HL-60 (cell line): ENCODE measurements at regions not wholly inside any gene's neighbourhood (a gene's known extent, or its start where the extent isn't known, plus 50 kb on each side); places are given as distances from the start of the nearest gene placed in this dataset.

Experiments used
- DNase-seq, 2 experiments: peaks; one replicate each; pipeline ENCODE4 v3.0.0-alpha.2; 2010 to 2020; ENCODE audit warnings: low read depth in 1 of 2, low spot score in 1 of 2
- H3K27ac ChIP-seq: fragments of 250-450 bp; sonication (Bioruptor Pico); replicated peaks from 2 replicates; pipeline ENCODE4 v1.5.1; 2020; ENCODE audit warnings: mild to moderate bottlenecking, moderate library complexity
- H3K27me3 ChIP-seq: fragments of 250-450 bp; sonication (Bioruptor Pico); 2 replicates; pipeline ENCODE4 v1.5.1; 2021; ENCODE audit warnings: mild to moderate bottlenecking, moderate library complexity; ENCODE audit not compliant: insufficient read depth, poor library complexity, severe bottlenecking
- H3K4me3 ChIP-seq: replicated peaks from 2 replicates; pipeline ENCODE4 v1.5.1; 2011; ENCODE audit warnings: mild to moderate bottlenecking, control low read depth, low read length; ENCODE audit not compliant: insufficient read depth
- GABPA ChIP-seq: IDR thresholded peaks from 2 replicates; pipeline ENCODE4 v1.6.1; 2012; ENCODE audit warnings: low read depth
- POLR2AphosphoS5 ChIP-seq: IDR thresholded peaks from 2 replicates; pipeline ENCODE4 v1.6.1; 2012; ENCODE audit warnings: low read depth
- SPI1 ChIP-seq: IDR thresholded peaks from 2 replicates; pipeline ENCODE4 v1.6.1; 2012; ENCODE audit warnings: low read depth, mild to moderate bottlenecking, borderline replicate concordance
- TF ChIP-seq, protein P1 (sequence below): IDR thresholded peaks from 2 replicates; pipeline ENCODE4 v1.6.1; 2012; ENCODE audit warnings: low read depth; ENCODE audit not compliant: insufficient replicate concordance
- TF ChIP-seq, protein P2 (sequence below): IDR thresholded peaks from one replicate; pipeline ENCODE4 v1.5.1; 2011; ENCODE audit warnings: low read length, control low read depth, inconsistent platforms; ENCODE audit not compliant: insufficient read depth

DNA sequence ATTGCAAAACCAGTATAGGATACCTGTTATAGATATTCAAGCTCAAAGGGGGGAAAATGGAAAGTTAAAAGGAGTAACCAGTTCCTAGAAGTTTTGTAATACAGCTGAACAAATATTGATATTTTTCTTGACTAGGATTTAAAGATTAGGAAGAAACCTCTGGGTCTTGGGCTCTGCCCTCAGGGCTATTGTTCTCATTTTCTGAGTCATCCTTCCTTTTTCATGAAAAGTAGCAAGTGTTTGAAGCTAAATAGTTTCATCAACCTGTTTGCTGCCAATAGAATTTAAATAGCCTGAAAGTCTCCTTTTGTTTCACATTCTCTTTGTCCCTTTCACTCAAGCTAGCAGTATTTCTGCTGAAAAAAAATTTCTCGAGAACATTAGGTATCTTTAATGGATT is 1061.1 kb upstream of the GHITM start:
- no peak for DNase-seq
- TF ChIP-seq, protein P1, sequence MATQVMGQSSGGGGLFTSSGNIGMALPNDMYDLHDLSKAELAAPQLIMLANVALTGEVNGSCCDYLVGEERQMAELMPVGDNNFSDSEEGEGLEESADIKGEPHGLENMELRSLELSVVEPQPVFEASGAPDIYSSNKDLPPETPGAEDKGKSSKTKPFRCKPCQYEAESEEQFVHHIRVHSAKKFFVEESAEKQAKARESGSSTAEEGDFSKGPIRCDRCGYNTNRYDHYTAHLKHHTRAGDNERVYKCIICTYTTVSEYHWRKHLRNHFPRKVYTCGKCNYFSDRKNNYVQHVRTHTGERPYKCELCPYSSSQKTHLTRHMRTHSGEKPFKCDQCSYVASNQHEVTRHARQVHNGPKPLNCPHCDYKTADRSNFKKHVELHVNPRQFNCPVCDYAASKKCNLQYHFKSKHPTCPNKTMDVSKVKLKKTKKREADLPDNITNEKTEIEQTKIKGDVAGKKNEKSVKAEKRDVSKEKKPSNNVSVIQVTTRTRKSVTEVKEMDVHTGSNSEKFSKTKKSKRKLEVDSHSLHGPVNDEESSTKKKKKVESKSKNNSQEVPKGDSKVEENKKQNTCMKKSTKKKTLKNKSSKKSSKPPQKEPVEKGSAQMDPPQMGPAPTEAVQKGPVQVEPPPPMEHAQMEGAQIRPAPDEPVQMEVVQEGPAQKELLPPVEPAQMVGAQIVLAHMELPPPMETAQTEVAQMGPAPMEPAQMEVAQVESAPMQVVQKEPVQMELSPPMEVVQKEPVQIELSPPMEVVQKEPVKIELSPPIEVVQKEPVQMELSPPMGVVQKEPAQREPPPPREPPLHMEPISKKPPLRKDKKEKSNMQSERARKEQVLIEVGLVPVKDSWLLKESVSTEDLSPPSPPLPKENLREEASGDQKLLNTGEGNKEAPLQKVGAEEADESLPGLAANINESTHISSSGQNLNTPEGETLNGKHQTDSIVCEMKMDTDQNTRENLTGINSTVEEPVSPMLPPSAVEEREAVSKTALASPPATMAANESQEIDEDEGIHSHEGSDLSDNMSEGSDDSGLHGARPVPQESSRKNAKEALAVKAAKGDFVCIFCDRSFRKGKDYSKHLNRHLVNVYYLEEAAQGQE = no peak
- TF ChIP-seq, protein P2, sequence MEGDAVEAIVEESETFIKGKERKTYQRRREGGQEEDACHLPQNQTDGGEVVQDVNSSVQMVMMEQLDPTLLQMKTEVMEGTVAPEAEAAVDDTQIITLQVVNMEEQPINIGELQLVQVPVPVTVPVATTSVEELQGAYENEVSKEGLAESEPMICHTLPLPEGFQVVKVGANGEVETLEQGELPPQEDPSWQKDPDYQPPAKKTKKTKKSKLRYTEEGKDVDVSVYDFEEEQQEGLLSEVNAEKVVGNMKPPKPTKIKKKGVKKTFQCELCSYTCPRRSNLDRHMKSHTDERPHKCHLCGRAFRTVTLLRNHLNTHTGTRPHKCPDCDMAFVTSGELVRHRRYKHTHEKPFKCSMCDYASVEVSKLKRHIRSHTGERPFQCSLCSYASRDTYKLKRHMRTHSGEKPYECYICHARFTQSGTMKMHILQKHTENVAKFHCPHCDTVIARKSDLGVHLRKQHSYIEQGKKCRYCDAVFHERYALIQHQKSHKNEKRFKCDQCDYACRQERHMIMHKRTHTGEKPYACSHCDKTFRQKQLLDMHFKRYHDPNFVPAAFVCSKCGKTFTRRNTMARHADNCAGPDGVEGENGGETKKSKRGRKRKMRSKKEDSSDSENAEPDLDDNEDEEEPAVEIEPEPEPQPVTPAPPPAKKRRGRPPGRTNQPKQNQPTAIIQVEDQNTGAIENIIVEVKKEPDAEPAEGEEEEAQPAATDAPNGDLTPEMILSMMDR = no peak
- Histone ChIP-seq H3K27me3 (no peaks in the 10 kb centered on the region), H3K27ac (no peak overlapping the region), H3K4me3 (no peak overlapping the region)

DNA sequence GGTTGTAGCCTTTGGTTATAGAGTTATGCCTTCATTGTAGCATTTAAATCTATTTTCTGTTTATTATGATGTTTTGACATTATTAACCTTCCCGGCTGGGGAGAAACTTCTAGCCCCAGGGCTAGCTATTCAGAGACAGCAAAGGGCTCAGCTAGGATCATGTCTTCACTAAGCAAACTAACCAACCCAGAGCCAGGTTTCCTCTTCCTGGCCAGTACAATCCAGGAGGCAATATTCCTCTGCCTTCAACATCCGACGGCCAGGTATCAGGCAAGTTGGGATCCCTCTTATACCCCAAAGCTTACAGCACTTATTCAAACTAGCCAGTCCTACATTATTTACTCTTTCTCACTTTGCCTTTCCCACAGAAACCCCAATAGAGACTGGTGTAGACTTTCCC is 1060.7 kb upstream of the GHITM start:
- H3K4me3 ChIP-seq = no peak overlapping the region
- no peak overlapping the region for H3K27ac ChIP-seq

DNA sequence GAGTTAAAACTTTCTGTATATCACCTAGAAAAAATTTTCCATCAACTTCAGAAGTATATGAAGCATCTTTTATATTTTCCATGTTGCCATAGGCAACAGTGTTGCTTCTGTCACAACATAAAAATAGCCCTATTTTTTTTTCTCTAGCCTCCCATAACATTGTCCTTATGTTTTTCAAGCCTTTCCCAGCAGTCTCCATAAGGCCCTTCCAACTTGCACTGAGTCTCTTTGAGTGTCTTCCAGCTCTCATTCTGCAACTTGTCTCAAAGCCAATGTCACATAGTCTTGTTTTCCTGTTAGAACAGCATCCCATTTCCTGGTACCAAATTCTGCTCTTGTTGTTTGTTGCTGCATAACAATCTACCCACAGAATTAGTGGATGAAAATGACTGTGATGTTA is 1055.5 kb upstream of the GHITM start:
- DNase-seq = no peak
- Histone ChIP-seq H3K27me3 (no peaks in the 10 kb centered on the region), H3K27ac (no peak overlapping the region), H3K4me3 (no peak overlapping the region)
- TF ChIP-seq GABPA = no peak
- TF ChIP-seq POLR2AphosphoS5 = no peak
- TF ChIP-seq, protein P2 = no peak
- no peak for TF ChIP-seq SPI1
- TF ChIP-seq, protein P1 = no peak

More for the DNA sequence above, 1060.7 kb upstream of the GHITM start:
- no peak for TF ChIP-seq POLR2AphosphoS5
- TF ChIP-seq SPI1 = no peak
- no peak for TF ChIP-seq GABPA
- TF ChIP-seq, protein P1 = no peak
- TF ChIP-seq, protein P2 = no peak
- DNase-seq = no peak
- H3K27me3 ChIP-seq = no peaks in the 10 kb centered on the region
